ENCODE measurements at regions not wholly inside any gene's neighbourhood (a gene's known extent, or its start where the extent isn't known, plus 50 kb on each side); places are given as distances from the start of the nearest gene placed in this dataset.
"Not testable (repeated sequence)": the region's sequence is repeated elsewhere in the genome, so short reads cannot be mapped to it uniquely, and the experiment has no call there.

- Histone ChIP-seq H3K4me1 (no peaks in the 10 kb centered on the region), H3K9me3 (peaks cover 12 to 17% (median 13%) of the 10 kb centered on the region in 4 donors), H3K4me3 (no peak overlapping the region), H3K27ac (no peak overlapping the region), H3K36me3 (peaks cover 0 to 18% (median 0%) of the 10 kb centered on the region in 4 donors), H3K27me3 (no peaks in the 10 kb centered on the region)
- WGBS, 5 donors: 70 to 87% (median 85%) methylated on average over 5 of the region's 5 CpGs
- DNase-seq: no peak
- TF ChIP-seq EP300 (IDR thresholded peaks at IDR 0.05) (no peak), POLR2AphosphoS5 (IDR thresholded peaks at IDR 0.05) (no peak), CTCF (IDR thresholded peaks at IDR 0.05) (no peak), POLR2A (IDR thresholded peaks at IDR 0.05) (no peak)
- intact Hi-C loops (cut with DNase I; ENCODE audit: low total_unique reads): no loop called here
Observed at GRCh38 chr2:38484957-38485356, 107.9 kb upstream of the ATL2 start.

GRCh38 chr2:38483776-38484501 is 106.9 kb upstream of the ATL2 start:
- Histone ChIP-seq H3K27ac (no peak overlapping the region), H3K4me1 (no peaks in the 10 kb centered on the region), H3K4me3 (no peak overlapping the region), H3K36me3 (peaks cover 0 to 18% (median 0%) of the 10 kb centered on the region in 4 donors), H3K9me3 (peaks cover 13 to 17% (median 15%) of the 10 kb centered on the region in 4 donors), H3K27me3 (no peaks in the 10 kb centered on the region)
- TF ChIP-seq CTCF (IDR thresholded peaks at IDR 0.05): no peak
- no peak for TF ChIP-seq POLR2A (IDR thresholded peaks at IDR 0.05)
- intact Hi-C loops (cut with DNase I; ENCODE audit: low total_unique reads): no loop called here
- no peak for DNase-seq
- 37 to 58% (median 48%) methylated on average over 5 of the region's 5 CpGs for WGBS, 5 donors

GRCh38 chr2:38482710-38483109 is 105.6 kb upstream of the ATL2 start:
- H3K4me3 ChIP-seq; H3K27ac ChIP-seq; H3K27me3 ChIP-seq; H3K4me1 ChIP-seq; DNase-seq; intact Hi-C loops (cut with DNase I; ENCODE audit: low total_unique reads): not testable (repeated sequence)
- Histone ChIP-seq H3K36me3 (peaks cover 0 to 18% (median 0%) of the 10 kb centered on the region in 4 donors), H3K9me3 (peaks cover 13 to 17% (median 15%) of the 10 kb centered on the region in 4 donors)
- 89 to 97% (median 95%) methylated on average over 6 of the region's 6 CpGs for WGBS, 5 donors

- no peaks in the 10 kb centered on the region for H3K27me3 ChIP-seq
- H3K9me3 ChIP-seq: peaks cover 13 to 17% (median 15%) of the 10 kb centered on the region in 4 donors
- H3K36me3 ChIP-seq: peaks cover 0 to 18% (median 0%) of the 10 kb centered on the region in 4 donors
- H3K4me1 ChIP-seq: no peaks in the 10 kb centered on the region
- no peak overlapping the region for H3K4me3 ChIP-seq
- H3K27ac ChIP-seq: no peak overlapping the region
- intact Hi-C loops (cut with DNase I; ENCODE audit: low total_unique reads): no loop called here
- TF ChIP-seq POLR2A (IDR thresholded peaks at IDR 0.05): no peak
- TF ChIP-seq EP300 (IDR thresholded peaks at IDR 0.05): no peak
- TF ChIP-seq CTCF (IDR thresholded peaks at IDR 0.05): no peak
- no peak for TF ChIP-seq POLR2AphosphoS5 (IDR thresholded peaks at IDR 0.05)
- no peak for DNase-seq
Observed at GRCh38 chr2:38480617-38481016, 103.5 kb upstream of the ATL2 start.

- TF ChIP-seq EP300 (IDR thresholded peaks at IDR 0.05): no peak
- TF ChIP-seq CTCF (IDR thresholded peaks at IDR 0.05): no peak
- no peak for TF ChIP-seq POLR2A (IDR thresholded peaks at IDR 0.05)
- TF ChIP-seq POLR2AphosphoS5 (IDR thresholded peaks at IDR 0.05): no peak
- intact Hi-C loops (cut with DNase I; ENCODE audit: low total_unique reads): no loop called here
- Histone ChIP-seq H3K36me3 (peaks cover 0 to 18% (median 0%) of the 10 kb centered on the region in 4 donors), H3K9me3 (peaks cover 13 to 17% (median 15%) of the 10 kb centered on the region in 4 donors), H3K4me3 (no peak overlapping the region), H3K27me3 (no peaks in the 10 kb centered on the region), H3K4me1 (peaks cover 0 to 10% (median 4%) of the 10 kb centered on the region in 4 donors), H3K27ac (no peak overlapping the region)
- 72 to 98% (median 91%) methylated on average over 2 of the region's 2 CpGs for WGBS, 5 donors
- no peak for DNase-seq
Observed at GRCh38 chr2:38477006-38477405, 99.9 kb upstream of the ATL2 start.

Measured in stomach (tissue), 8 donors.